Fibroblast of lung (primary cell): ENCODE measurements at regions not wholly inside any gene's neighbourhood (a gene's known extent, or its start where the extent isn't known, plus 50 kb on each side); places are given as distances from the start of the nearest gene placed in this dataset.

ENCODE experiments used
- DNase-seq, 2 donors: peaks; one replicate each; pipeline versions ENCODE4 v3.0.0 to v3.0.0-alpha.2; 2010; ENCODE audit warnings: low read depth in 2 of 2
- H2AFZ ChIP-seq: 2 replicates; pipeline ENCODE4 v1.5.1; 2012; ENCODE audit warnings: low read length, control low read depth, inconsistent platforms
- H3K27ac ChIP-seq: 2 replicates; pipeline ENCODE4 v1.5.1; 2011; ENCODE audit warnings: low read length, control low read depth; ENCODE audit not compliant: insufficient read depth
- H3K27me3 ChIP-seq: 2 replicates; pipeline ENCODE4 v1.5.1; 2011; ENCODE audit warnings: mild to moderate bottlenecking, low read length; ENCODE audit not compliant: control insufficient read depth, insufficient read depth
- H3K36me3 ChIP-seq: 2 replicates; pipeline ENCODE4 v1.5.1; 2011; ENCODE audit warnings: low read length; ENCODE audit not compliant: control insufficient read depth, insufficient read depth
- H3K4me1 ChIP-seq: 2 replicates; pipeline ENCODE4 v1.5.1; 2011; ENCODE audit warnings: low read length; ENCODE audit not compliant: control insufficient read depth, insufficient read depth; ENCODE audit errors: extremely low read depth
- H3K4me2 ChIP-seq: 2 replicates; pipeline ENCODE4 v1.5.1; 2011; ENCODE audit warnings: low read length, control low read depth; ENCODE audit not compliant: insufficient read depth; ENCODE audit errors: extremely low read depth
- H3K4me3 ChIP-seq, 4 experiments: fragments of 200-600 bp in 1 of 4; sonication (generic) in 1 of 4; replicated peaks in 1 of 4; 2 replicates each; pipeline ENCODE4 v1.5.1; 2011 to 2016; ENCODE audit warnings: low read length in 4 of 4, low read depth in 3 of 4, mild to moderate bottlenecking in 3 of 4, control low read depth in 2 of 4, inconsistent platforms in 1 of 4, mixed read lengths in 1 of 4; ENCODE audit not compliant: insufficient read depth in 1 of 4; ENCODE audit errors: control extremely low read depth in 1 of 4
- H3K79me2 ChIP-seq: 2 replicates; pipeline ENCODE4 v1.5.1; 2012; ENCODE audit warnings: mild to moderate bottlenecking, low read length, inconsistent platforms; ENCODE audit not compliant: control insufficient read depth, insufficient read depth
- H3K9ac ChIP-seq: 2 replicates; pipeline ENCODE4 v1.5.1; 2011; ENCODE audit warnings: mild to moderate bottlenecking, low read length, control low read depth; ENCODE audit not compliant: insufficient read depth
- H3K9me3 ChIP-seq: 2 replicates; pipeline ENCODE4 v1.5.1; 2012; ENCODE audit warnings: low read depth, low read length; ENCODE audit not compliant: control insufficient read depth, insufficient read depth
- H4K20me1 ChIP-seq: 2 replicates; pipeline ENCODE4 v1.5.1; 2011; ENCODE audit warnings: low read length; ENCODE audit not compliant: control insufficient read depth, insufficient read depth; ENCODE audit errors: extremely low read depth
- CTCF ChIP-seq, 2 donors: IDR thresholded peaks in 1 of 2; conservative IDR thresholded peaks in 1 of 2; 1 replicate in 1 of 2; 2 replicates in 1 of 2; pipeline ENCODE4 v1.5.1; 2011 to 2012; ENCODE audit warnings: low read length in 2 of 2, control low read depth in 1 of 2, inconsistent platforms in 1 of 2, low read depth in 1 of 2, mild to moderate bottlenecking in 1 of 2
- EZH2 ChIP-seq: IDR thresholded peaks from 2 replicates; pipeline ENCODE4 v1.5.1; 2012; ENCODE audit warnings: low read length, control low read depth, mild to moderate bottlenecking; ENCODE audit errors: missing control alignments

GRCh38 chr3:25025236-25025635, 402.8 kb upstream of the RARB start:
- no peaks in the 10 kb centered on the region for H3K79me2 ChIP-seq
- no peak overlapping the region for H3K27ac ChIP-seq
- no peak overlapping the region for H3K4me2 ChIP-seq
- H3K4me3 ChIP-seq = no peak overlapping the region
- H3K9ac ChIP-seq = no peak overlapping the region
- H3K27me3 ChIP-seq = no peaks in the 10 kb centered on the region
- TF ChIP-seq CTCF (conservative IDR thresholded peaks at IDR 0.05 in 1 of 2, IDR thresholded peaks at IDR 0.05 in 1 of 2; ENCODE audit: low read depth in 1 of 2, low read length in 2 of 2) (no peak), EZH2 (no peak)
- no peak overlapping the region for H2AFZ ChIP-seq
- no peaks in the 10 kb centered on the region for H4K20me1 ChIP-seq
- peak in 1 of 2 donors; percentile 22 for DNase-seq
- no peaks in the 10 kb centered on the region for H3K36me3 ChIP-seq
- H3K9me3 ChIP-seq = no peaks in the 10 kb centered on the region
- H3K4me1 ChIP-seq = no peaks in the 10 kb centered on the region

- Histone ChIP-seq H3K9me3 (no peaks in the 10 kb centered on the region), H3K4me1 (no peaks in the 10 kb centered on the region), H4K20me1 (no peaks in the 10 kb centered on the region), H3K4me3 (no peak overlapping the region), H3K4me2 (no peak overlapping the region), H3K27ac (no peak overlapping the region), H2AFZ (no peak overlapping the region), H3K27me3 (no peaks in the 10 kb centered on the region), H3K9ac (no peak overlapping the region), H3K36me3 (no peaks in the 10 kb centered on the region), H3K79me2 (no peaks in the 10 kb centered on the region)
- DNase-seq = no peak
- TF ChIP-seq EZH2 (no peak), CTCF (conservative IDR thresholded peaks at IDR 0.05 in 1 of 2, IDR thresholded peaks at IDR 0.05 in 1 of 2; ENCODE audit: low read depth in 1 of 2, low read length in 2 of 2) (no peak)
These were observed 400.4 kb upstream of the RARB start for GRCh38 chr3:25027650-25028049.

GRCh38 chr3:25029820-25030219, 398.2 kb upstream of the RARB start:
- TF ChIP-seq EZH2 (no peak), CTCF (conservative IDR thresholded peaks at IDR 0.05 in 1 of 2, IDR thresholded peaks at IDR 0.05 in 1 of 2; ENCODE audit: low read depth in 1 of 2, low read length in 2 of 2) (no peak)
- no peak overlapping the region for H3K4me3 ChIP-seq
- no peaks in the 10 kb centered on the region for H3K4me1 ChIP-seq
- H3K9me3 ChIP-seq = no peaks in the 10 kb centered on the region
- no peak overlapping the region for H2AFZ ChIP-seq
- no peak for DNase-seq
- no peaks in the 10 kb centered on the region for H3K27me3 ChIP-seq
- no peak overlapping the region for H3K4me2 ChIP-seq
- no peaks in the 10 kb centered on the region for H4K20me1 ChIP-seq
- no peak overlapping the region for H3K27ac ChIP-seq
- no peaks in the 10 kb centered on the region for H3K36me3 ChIP-seq
- H3K79me2 ChIP-seq = no peaks in the 10 kb centered on the region
- no peak overlapping the region for H3K9ac ChIP-seq
